BLaER1 (cell line): ENCODE measurements at regions not wholly inside any gene's neighbourhood (a gene's known extent, or its start where the extent isn't known, plus 50 kb on each side); places are given as distances from the start of the nearest gene placed in this dataset.

ENCODE experiments used
- H3K27ac ChIP-seq: shearing (Covaris generic); formaldehyde crosslinking; 2 replicates; pipeline ENCODE4 v1.8.1; 2022
- H3K27me3 ChIP-seq: shearing (Covaris generic); formaldehyde crosslinking; 2 replicates; pipeline ENCODE4 v1.8.1; 2022
- H3K36me3 ChIP-seq: shearing (Covaris generic); formaldehyde crosslinking; 2 replicates; pipeline ENCODE4 v1.8.1; 2022
- H3K4me1 ChIP-seq: shearing (Covaris generic); formaldehyde crosslinking; 2 replicates; pipeline ENCODE4 v1.8.1; 2022
- H3K4me2 ChIP-seq: shearing (Covaris generic); formaldehyde crosslinking; 2 replicates; pipeline ENCODE4 v1.8.1; 2022
- H3K4me3 ChIP-seq: shearing (Covaris generic); formaldehyde crosslinking; 2 replicates; pipeline ENCODE4 v1.8.1; 2022
- H3K9ac ChIP-seq: shearing (Covaris generic); formaldehyde crosslinking; 2 replicates; pipeline ENCODE4 v1.8.1; 2022
- H3K9me3 ChIP-seq: shearing (Covaris generic); formaldehyde crosslinking; 2 replicates; pipeline ENCODE4 v1.8.1; 2022
- H4K20me1 ChIP-seq: shearing (Covaris generic); formaldehyde crosslinking; 2 replicates; pipeline ENCODE4 v1.8.1; 2022
- Cebpa-rat ChIP-seq: shearing (Covaris generic); IDR thresholded peaks from 2 replicates; pipeline ENCODE4 v1.8.1; 2022

DNA sequence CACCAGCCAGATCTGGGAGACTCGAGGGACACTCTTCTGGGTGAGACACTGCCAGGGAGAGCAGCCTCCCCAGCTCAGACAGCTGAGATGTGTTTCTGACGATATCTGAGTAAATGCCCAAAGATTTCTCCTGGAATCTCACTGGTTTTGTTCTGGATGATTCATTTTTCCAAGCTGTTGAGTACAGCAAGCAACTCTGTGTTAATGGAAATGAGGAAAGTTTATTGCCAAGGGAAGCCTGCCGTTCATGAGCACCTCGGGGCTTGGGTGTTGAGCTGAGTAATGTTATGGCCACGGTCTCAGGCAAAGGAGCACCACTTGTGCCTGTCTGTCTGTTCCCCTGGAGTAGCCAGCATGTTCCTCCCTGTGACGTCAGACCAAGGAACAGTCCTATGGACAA is 1132.4 kb downstream of the BRD1 start:
- no peak overlapping the region for H3K4me2 ChIP-seq
- H3K27me3 ChIP-seq: no peaks in the 10 kb centered on the region
- no peak for TF ChIP-seq Cebpa-rat
- no peak overlapping the region for H3K9ac ChIP-seq
- H3K27ac ChIP-seq: no peak overlapping the region
- H3K4me1 ChIP-seq: peaks cover 25% of the 10 kb centered on the region
- no peaks in the 10 kb centered on the region for H3K9me3 ChIP-seq
- H4K20me1 ChIP-seq: 0 out of 2 replicates have a peak, but pooled peaks cover 2% of the 10 kb centered on the region
- no peaks in the 10 kb centered on the region for H3K36me3 ChIP-seq
- no peak overlapping the region for H3K4me3 ChIP-seq

DNA sequence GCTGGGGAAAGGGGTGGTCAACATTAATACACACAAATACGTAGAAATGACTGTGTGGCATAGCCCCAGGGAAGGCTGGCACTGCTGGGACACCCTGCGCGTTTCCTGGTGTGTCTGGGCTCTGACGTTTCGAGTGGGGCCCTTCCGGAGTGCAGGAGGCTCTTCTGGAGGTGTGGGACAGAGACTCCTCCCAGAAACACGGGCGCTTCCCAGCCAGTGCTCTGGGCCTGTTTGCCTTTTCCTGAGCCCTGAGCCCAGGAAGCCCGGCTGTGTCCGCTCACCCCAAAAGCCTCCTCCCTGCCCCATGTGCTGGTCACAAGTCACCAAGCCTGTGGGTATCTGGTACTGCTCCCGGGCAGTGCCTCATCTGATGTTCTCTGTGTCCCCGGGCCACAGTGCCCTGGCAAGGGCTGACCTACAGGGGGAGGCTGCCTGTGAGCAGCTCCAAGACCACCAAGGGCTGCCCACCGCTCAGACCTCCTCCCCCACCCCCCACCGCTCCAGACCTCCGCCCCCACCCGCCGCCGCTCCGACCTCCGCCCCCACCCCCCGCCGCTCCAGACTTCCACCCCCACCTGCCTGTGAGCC is 1133.3 kb downstream of the BRD1 start:
- H3K4me3 ChIP-seq: no peak overlapping the region
- TF ChIP-seq Cebpa-rat: no peak
- no peak overlapping the region for H3K9ac ChIP-seq
- no peak overlapping the region for H3K4me2 ChIP-seq
- H3K9me3 ChIP-seq: no peaks in the 10 kb centered on the region
- no peaks in the 10 kb centered on the region for H4K20me1 ChIP-seq
- no peaks in the 10 kb centered on the region for H3K27me3 ChIP-seq
- no peak overlapping the region for H3K27ac ChIP-seq
- no peaks in the 10 kb centered on the region for H3K36me3 ChIP-seq
- peaks cover 17% of the 10 kb centered on the region for H3K4me1 ChIP-seq

DNA sequence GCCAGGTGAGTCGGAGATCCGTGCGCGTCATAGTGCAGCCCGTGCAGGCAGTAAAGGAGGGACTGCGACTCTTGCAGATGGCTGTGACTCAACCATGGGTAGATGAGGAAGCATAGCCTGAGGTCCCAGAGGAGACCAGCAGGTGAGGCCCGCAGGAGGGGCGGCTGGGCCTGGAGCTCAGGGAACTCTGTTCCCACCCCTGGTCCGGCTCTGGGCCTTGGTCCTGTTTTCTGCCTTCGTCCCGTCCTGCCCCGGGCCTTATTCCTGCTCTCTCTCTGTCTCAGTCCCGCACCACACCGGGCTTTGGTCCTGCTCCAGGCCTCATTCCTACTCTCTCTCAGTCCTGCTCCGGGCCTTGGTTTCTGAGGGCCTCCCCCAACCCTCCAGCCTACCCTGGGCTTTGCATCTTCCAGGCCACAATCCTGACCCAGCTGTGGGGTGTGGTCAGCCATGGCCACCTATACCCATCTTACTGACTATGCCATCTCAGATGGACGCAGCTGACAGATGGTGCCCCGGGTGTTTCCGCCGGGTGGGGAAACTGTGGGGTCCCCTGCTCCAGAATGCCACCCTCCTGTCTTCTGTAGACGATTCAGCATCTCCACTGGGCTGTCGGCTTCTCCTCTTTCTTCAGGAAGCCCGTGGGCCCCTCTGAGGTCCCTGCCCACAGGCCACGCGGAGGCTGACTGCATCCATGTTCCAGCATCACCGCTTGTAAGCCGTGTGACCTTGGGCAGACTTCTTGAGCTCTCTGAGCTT is 1134.1 kb downstream of the BRD1 start:
- H3K36me3 ChIP-seq: no peaks in the 10 kb centered on the region
- H4K20me1 ChIP-seq: no peaks in the 10 kb centered on the region
- no peaks in the 10 kb centered on the region for H3K27me3 ChIP-seq
- no peaks in the 10 kb centered on the region for H3K9me3 ChIP-seq
- H3K9ac ChIP-seq: no peak overlapping the region
- no peak overlapping the region for H3K27ac ChIP-seq
- TF ChIP-seq Cebpa-rat: no peak
- H3K4me2 ChIP-seq: no peak overlapping the region
- H3K4me3 ChIP-seq: no peak overlapping the region
- peaks cover 17% of the 10 kb centered on the region for H3K4me1 ChIP-seq

DNA sequence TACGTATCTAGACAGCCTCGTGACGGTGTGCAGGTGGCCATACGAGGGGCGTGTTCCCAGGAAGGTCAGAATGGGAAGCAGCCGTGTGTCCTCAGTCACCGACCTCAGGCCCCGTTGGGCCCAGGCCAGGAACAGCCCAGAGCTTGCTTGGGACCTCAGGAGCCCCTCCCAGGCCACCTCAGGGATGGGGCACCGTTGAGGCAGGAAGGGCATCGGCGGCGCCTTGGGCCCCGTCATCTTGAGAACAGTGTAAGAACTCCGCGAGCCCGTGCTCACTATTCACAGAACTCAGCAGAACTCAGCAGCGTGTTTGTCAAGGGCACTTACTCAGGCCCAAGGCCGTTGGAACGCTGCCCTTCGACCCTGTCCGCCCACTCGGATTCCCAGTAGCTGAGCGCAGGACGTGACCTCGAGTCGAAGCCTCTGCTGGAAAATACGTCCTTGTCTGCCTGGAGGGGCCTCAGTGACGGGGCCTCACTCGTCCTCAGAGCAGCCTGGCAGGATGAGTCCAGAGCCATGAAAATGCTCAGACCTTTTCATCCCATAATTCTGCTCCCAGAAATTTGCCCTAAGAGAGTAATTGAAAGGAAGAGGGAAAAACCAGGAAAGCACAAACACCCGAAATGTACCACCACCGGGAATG is 1134.8 kb downstream of the BRD1 start:
- peaks cover 17% of the 10 kb centered on the region for H3K4me1 ChIP-seq
- H3K27ac ChIP-seq: no peak overlapping the region
- TF ChIP-seq Cebpa-rat: no peak
- no peaks in the 10 kb centered on the region for H3K36me3 ChIP-seq
- no peak overlapping the region for H3K4me2 ChIP-seq
- no peaks in the 10 kb centered on the region for H4K20me1 ChIP-seq
- no peaks in the 10 kb centered on the region for H3K27me3 ChIP-seq
- H3K9me3 ChIP-seq: no peaks in the 10 kb centered on the region
- no peak overlapping the region for H3K4me3 ChIP-seq
- H3K9ac ChIP-seq: no peak overlapping the region

DNA sequence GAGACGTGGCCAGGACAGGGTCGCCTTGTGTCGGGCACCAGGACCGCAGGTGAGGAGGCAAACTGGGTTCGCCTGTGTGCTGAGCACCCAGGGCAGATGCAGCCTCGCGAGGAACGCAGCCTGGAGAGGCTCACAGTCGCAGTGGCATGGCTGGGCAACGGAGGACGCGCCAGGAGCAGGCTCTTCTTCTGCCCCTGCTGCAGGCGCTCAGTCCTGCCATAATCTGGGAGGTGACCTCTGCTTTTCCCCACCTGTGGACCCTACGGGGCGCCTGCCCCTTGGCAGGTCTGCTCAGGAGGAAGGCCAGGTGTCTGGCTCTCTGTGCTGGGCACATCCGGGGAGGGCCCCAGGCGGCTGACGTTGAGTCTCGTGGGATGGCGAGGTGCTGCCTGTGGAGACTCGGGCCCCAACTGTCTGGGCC is 1136.2 kb downstream of the BRD1 start:
- no peaks in the 10 kb centered on the region for H3K9me3 ChIP-seq
- H3K9ac ChIP-seq: no peak overlapping the region

DNA sequence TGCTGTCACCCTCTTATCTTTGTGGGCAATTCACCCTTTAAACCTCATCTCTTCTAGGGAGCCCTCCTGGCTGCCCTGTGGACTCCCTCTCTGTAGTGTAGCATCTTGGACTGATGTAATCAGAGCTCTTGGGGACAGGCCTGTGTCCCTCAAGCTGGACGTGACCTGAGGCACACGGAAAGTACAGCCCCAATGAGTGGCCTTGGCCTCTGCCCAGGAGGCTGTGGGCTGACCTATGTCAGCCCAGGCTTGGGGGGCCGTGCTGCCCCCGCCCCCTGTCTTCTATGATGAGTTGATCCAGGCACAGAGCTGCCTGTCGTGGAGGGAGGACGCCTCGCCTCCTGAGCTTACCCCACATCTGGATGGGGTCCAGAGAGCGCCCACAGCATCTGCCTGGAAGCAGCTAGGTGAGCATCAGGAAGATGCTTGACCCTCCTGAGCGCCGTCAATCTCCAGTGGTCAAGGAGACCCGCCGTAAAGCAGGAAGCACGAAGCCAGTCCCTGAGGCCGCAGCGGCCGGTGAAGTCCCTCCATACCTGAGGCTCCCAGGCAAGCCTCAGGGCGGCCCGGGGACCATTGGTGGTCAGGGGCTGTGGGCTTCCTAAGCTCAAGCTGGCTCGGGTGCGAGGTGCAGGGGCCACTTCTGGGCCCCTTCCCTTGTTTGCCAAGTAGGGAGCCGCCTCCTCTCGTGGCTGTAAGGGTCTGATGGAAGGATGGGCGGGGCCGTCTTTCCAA is 1136.9 kb downstream of the BRD1 start:
- Histone ChIP-seq H3K27ac (no peak overlapping the region), H3K27me3 (no peaks in the 10 kb centered on the region), H3K9ac (no peak overlapping the region), H3K4me2 (no peak overlapping the region), H3K4me1 (peaks cover 17% of the 10 kb centered on the region), H3K9me3 (no peaks in the 10 kb centered on the region), H4K20me1 (no peaks in the 10 kb centered on the region), H3K4me3 (no peak overlapping the region), H3K36me3 (no peaks in the 10 kb centered on the region)
- no peak for TF ChIP-seq Cebpa-rat

More for the DNA sequence above, 1136.2 kb downstream of the BRD1 start:
- no peak for TF ChIP-seq Cebpa-rat
- Histone ChIP-seq H3K36me3 (no peaks in the 10 kb centered on the region), H3K27ac (0 out of 2 replicates have a peak overlapping the region, but pooled peaks have one; percentile 22), H4K20me1 (no peaks in the 10 kb centered on the region), H3K4me2 (no peak overlapping the region), H3K27me3 (no peaks in the 10 kb centered on the region), H3K4me3 (no peak overlapping the region), H3K4me1 (peaks cover 17% of the 10 kb centered on the region)

DNA sequence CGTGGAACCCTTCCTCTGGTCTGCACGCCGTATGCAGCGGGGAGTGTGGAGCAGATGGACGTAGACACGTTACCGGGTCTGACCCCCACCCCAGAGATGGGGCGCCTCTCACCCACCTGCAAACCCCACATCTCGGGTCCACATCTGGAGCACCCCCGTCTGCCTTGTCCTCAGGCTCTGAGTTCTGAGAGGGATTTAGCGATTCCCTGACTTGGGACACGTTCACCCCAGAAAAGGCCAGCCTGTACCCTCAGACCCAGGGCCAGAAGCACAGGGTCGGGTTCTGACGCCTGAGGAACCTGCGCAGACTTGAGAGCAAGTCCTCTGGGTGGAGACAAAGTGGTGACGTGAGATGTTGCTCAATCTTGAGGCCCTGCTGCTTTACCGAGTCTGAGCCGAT is 1138.5 kb downstream of the BRD1 start:
- Histone ChIP-seq H3K4me2 (no peak overlapping the region), H3K27me3 (no peaks in the 10 kb centered on the region)

DNA sequence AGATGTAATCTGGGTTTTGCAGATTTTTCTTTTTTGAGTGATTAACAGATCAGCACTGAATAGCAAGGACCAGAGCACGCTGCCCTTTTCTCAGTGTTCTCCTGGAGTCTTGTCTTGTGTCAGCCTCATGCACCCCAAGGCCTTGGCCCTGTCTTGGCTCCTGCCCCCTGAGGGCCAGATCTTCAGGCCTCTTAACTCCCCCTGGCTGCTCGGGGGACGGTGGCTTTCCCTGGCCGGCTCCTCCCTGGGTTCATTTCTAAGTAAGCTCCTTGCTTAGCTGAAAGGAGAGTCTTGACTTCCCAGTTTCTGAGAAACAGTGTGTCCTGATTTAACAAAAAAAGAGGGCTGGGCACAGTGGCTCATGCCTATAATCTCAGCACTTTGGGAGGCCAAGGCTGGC is 1139.3 kb downstream of the BRD1 start:
- no peak for TF ChIP-seq Cebpa-rat
- H3K9ac ChIP-seq: no peak overlapping the region
- H3K4me2 ChIP-seq: no peak overlapping the region
- no peaks in the 10 kb centered on the region for H3K36me3 ChIP-seq
- H4K20me1 ChIP-seq: no peaks in the 10 kb centered on the region
- no peak overlapping the region for H3K27ac ChIP-seq
- no peaks in the 10 kb centered on the region for H3K9me3 ChIP-seq
- peaks cover 12% of the 10 kb centered on the region for H3K4me1 ChIP-seq
- H3K27me3 ChIP-seq: no peaks in the 10 kb centered on the region
- H3K4me3 ChIP-seq: no peak overlapping the region

More for the DNA sequence above, 1138.5 kb downstream of the BRD1 start:
- Histone ChIP-seq H3K27ac (no peak overlapping the region), H4K20me1 (no peaks in the 10 kb centered on the region), H3K36me3 (no peaks in the 10 kb centered on the region), H3K9ac (no peak overlapping the region), H3K4me3 (no peak overlapping the region), H3K4me1 (peaks cover 17% of the 10 kb centered on the region), H3K9me3 (no peaks in the 10 kb centered on the region)
- TF ChIP-seq Cebpa-rat: no peak

DNA sequence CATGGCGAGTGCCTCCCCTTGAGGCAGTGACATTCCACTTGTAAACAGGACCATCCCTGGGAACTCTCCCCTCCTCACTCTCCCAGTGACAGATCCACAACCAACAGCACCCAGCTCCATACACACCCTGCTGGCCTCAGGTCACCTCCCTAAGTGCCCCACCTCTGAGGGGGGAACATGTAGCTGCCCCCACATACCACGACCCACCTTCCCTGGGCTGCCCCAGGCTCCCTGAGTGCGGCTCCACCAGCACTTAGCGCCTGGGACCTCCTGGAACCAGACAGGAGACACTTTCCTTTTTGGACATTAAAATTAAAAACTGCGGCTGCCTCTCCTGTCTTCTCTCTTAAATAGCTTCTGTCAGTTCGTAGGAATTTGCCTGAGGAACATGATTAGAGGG is 1140.1 kb downstream of the BRD1 start:
- Histone ChIP-seq H3K4me1 (peaks cover 14% of the 10 kb centered on the region), H3K4me3 (no peak overlapping the region), H3K36me3 (no peaks in the 10 kb centered on the region), H3K9ac (no peak overlapping the region), H4K20me1 (no peaks in the 10 kb centered on the region), H3K9me3 (no peaks in the 10 kb centered on the region), H3K27ac (no peak overlapping the region), H3K4me2 (no peak overlapping the region), H3K27me3 (no peaks in the 10 kb centered on the region)
- TF ChIP-seq Cebpa-rat: no peak
